Islet of Langerhans (tissue), 1 donor: ENCODE measurements at regions not wholly inside any gene's neighbourhood (a gene's known extent, or its start where the extent isn't known, plus 50 kb on each side); places are given as distances from the start of the nearest gene placed in this dataset.

Source experiments
- FAIRE-seq: peaks from one replicate; lab custom pipeline; 2011; peaks lifted over from hg19 to GRCh38; lab: Jason Lieb, UNC

- no peak for FAIRE-seq
These were observed 236.4 kb upstream of the PRDM1 start for GRCh38 chr6:105849746-105850145.

- no peak for FAIRE-seq
These were observed 238.7 kb upstream of the PRDM1 start for GRCh38 chr6:105847433-105847832.

GRCh38 chr6:105844275-105844883, 241.8 kb upstream of the PRDM1 start:
- FAIRE-seq, result no peak

GRCh38 chr6:105839266-105839665, 246.9 kb upstream of the PRDM1 start:
- FAIRE-seq, result no peak

GRCh38 chr6:105838171-105838570, 248.0 kb upstream of the PRDM1 start:
- no peak for FAIRE-seq

- no peak for FAIRE-seq
These were observed 249.2 kb upstream of the PRDM1 start for GRCh38 chr6:105836889-105837288.

- FAIRE-seq, result no peak
These were observed 249.8 kb upstream of the PRDM1 start for GRCh38 chr6:105836379-105836778.

GRCh38 chr6:105835373-105835772, 250.8 kb upstream of the PRDM1 start:
- FAIRE-seq, result no peak

GRCh38 chr6:105833959-105834947, 251.9 kb upstream of the PRDM1 start:
- FAIRE-seq, result no peak

GRCh38 chr6:105832313-105832761, 253.8 kb upstream of the PRDM1 start:
- FAIRE-seq, result no peak

- FAIRE-seq, result no peak
These were observed 254.6 kb upstream of the PRDM1 start for GRCh38 chr6:105831311-105832097.

- FAIRE-seq, result no peak
These were observed 260.9 kb upstream of the PRDM1 start for GRCh38 chr6:105825210-105825609.

- FAIRE-seq, result no peak
These were observed 261.4 kb upstream of the PRDM1 start for GRCh38 chr6:105824732-105825131.

- no peak for FAIRE-seq
These were observed 264.4 kb upstream of the PRDM1 start for GRCh38 chr6:105821777-105822176.

GRCh38 chr6:105821027-105821426, 265.1 kb upstream of the PRDM1 start:
- FAIRE-seq, result no peak

GRCh38 chr6:105819745-105820144, 266.4 kb upstream of the PRDM1 start:
- FAIRE-seq, result no peak

- no peak for FAIRE-seq
These were observed 267.6 kb upstream of the PRDM1 start for GRCh38 chr6:105818505-105818904.

- no peak for FAIRE-seq
These were observed 268.2 kb upstream of the PRDM1 start for GRCh38 chr6:105817961-105818360.

- no peak for FAIRE-seq
These were observed 268.8 kb upstream of the PRDM1 start for GRCh38 chr6:105817370-105817769.

- no peak for FAIRE-seq
These were observed 269.3 kb upstream of the PRDM1 start for GRCh38 chr6:105816847-105817246.

GRCh38 chr6:105815661-105816555, 270.2 kb upstream of the PRDM1 start:
- FAIRE-seq, result no peak
